NK-92 (cell line): ENCODE measurements at regions not wholly inside any gene's neighbourhood (a gene's known extent, or its start where the extent isn't known, plus 50 kb on each side); places are given as distances from the start of the nearest gene placed in this dataset.

Experiments
- DNase-seq: peaks from one replicate; lab custom pipeline; 2025; ENCODE audit not compliant: unreplicated experiment; lab: John Stamatoyannopoulos, UW

- DNase-seq = no peak
Measured at GRCh38 chr13:106701771-106702341, 133.9 kb upstream of the ARGLU1 start.

- no peak for DNase-seq
Measured at GRCh38 chr13:106700439-106700838, 132.5 kb upstream of the ARGLU1 start.

GRCh38 chr13:106700007-106700406 is 132.1 kb upstream of the ARGLU1 start:
- DNase-seq = no peak

- DNase-seq = no peak
Measured at GRCh38 chr13:106699311-106699710, 131.4 kb upstream of the ARGLU1 start.

GRCh38 chr13:106696719-106697118 is 128.8 kb upstream of the ARGLU1 start:
- no peak for DNase-seq

GRCh38 chr13:106696140-106696539 is 128.2 kb upstream of the ARGLU1 start:
- DNase-seq = no peak

GRCh38 chr13:106695139-106695538 is 127.2 kb upstream of the ARGLU1 start:
- DNase-seq = no peak

- DNase-seq = no peak
Measured at GRCh38 chr13:106691861-106692260, 123.9 kb upstream of the ARGLU1 start.

- no peak for DNase-seq
Measured at GRCh38 chr13:106691341-106691740, 123.4 kb upstream of the ARGLU1 start.

GRCh38 chr13:106690779-106691178 is 122.8 kb upstream of the ARGLU1 start:
- no peak for DNase-seq

- no peak for DNase-seq
Measured at GRCh38 chr13:106689906-106690305, 122.0 kb upstream of the ARGLU1 start.

GRCh38 chr13:106688940-106689339 is 121.0 kb upstream of the ARGLU1 start:
- no peak for DNase-seq

- DNase-seq = no peak
Measured at GRCh38 chr13:106686163-106686562, 118.2 kb upstream of the ARGLU1 start.

- DNase-seq = no peak
Measured at GRCh38 chr13:106685143-106685542, 117.2 kb upstream of the ARGLU1 start.

GRCh38 chr13:106683918-106684317 is 116.0 kb upstream of the ARGLU1 start:
- DNase-seq = no peak

GRCh38 chr13:106683179-106683578 is 115.2 kb upstream of the ARGLU1 start:
- DNase-seq = no peak

- no peak for DNase-seq
Measured at GRCh38 chr13:106681997-106682396, 114.1 kb upstream of the ARGLU1 start.

- DNase-seq = no peak
Measured at GRCh38 chr13:106681536-106681935, 113.6 kb upstream of the ARGLU1 start.

- no peak for DNase-seq
Measured at GRCh38 chr13:106680796-106681472, 113.0 kb upstream of the ARGLU1 start.

GRCh38 chr13:106678646-106679418 is 110.9 kb upstream of the ARGLU1 start:
- no peak for DNase-seq

GRCh38 chr13:106675311-106675710 is 107.4 kb upstream of the ARGLU1 start:
- DNase-seq = no peak
